ENCODE measurements at regions not wholly inside any gene's neighbourhood (a gene's known extent, or its start where the extent isn't known, plus 50 kb on each side); places are given as distances from the start of the nearest gene placed in this dataset.

GRCh38 chr4:1516881-1517480 lies 110.7 kb upstream of the NKX1-1 start:
- DNase-seq (ENCODE audit: low read depth, low spot score), result no peak
- no peak overlapping the region for H3K4me3 ChIP-seq (ENCODE audit: low read length)

- no peak for DNase-seq (ENCODE audit: low read depth, low spot score)
- H3K4me3 ChIP-seq (ENCODE audit: low read length), result no peak overlapping the region
Observed at GRCh38 chr4:1516261-1516660, 110.0 kb upstream of the NKX1-1 start.

- no peak for DNase-seq (ENCODE audit: low read depth, low spot score)
Observed at GRCh38 chr4:1515763-1516162, 109.5 kb upstream of the NKX1-1 start.

GRCh38 chr4:1515156-1515555 lies 108.9 kb upstream of the NKX1-1 start:
- no peak for DNase-seq (ENCODE audit: low read depth, low spot score)
- no peak overlapping the region for H3K4me3 ChIP-seq (ENCODE audit: low read length)

More at GRCh38 chr4:1515763-1516162, 109.5 kb upstream of the NKX1-1 start:
- no peak overlapping the region for H3K4me3 ChIP-seq (ENCODE audit: low read length)

GRCh38 chr4:1514612-1515011 lies 108.4 kb upstream of the NKX1-1 start:
- DNase-seq (ENCODE audit: low read depth, low spot score), result no peak

GRCh38 chr4:1513936-1514483 lies 107.8 kb upstream of the NKX1-1 start:
- H3K4me3 ChIP-seq (ENCODE audit: low read length), result no peak overlapping the region
- no peak for DNase-seq (ENCODE audit: low read depth, low spot score)

More at GRCh38 chr4:1514612-1515011, 108.4 kb upstream of the NKX1-1 start:
- no peak overlapping the region for H3K4me3 ChIP-seq (ENCODE audit: low read length)

- no peak overlapping the region for H3K4me3 ChIP-seq (ENCODE audit: low read length)
- DNase-seq (ENCODE audit: low read depth, low spot score), result no peak
Observed at GRCh38 chr4:1512738-1513660, 106.8 kb upstream of the NKX1-1 start.

- H3K4me3 ChIP-seq (ENCODE audit: low read length), result no peak overlapping the region
- no peak for DNase-seq (ENCODE audit: low read depth, low spot score)
Observed at GRCh38 chr4:1512051-1512737, 106.0 kb upstream of the NKX1-1 start.

- DNase-seq (ENCODE audit: low read depth, low spot score), result peak; percentile 42
- no peak overlapping the region for H3K4me3 ChIP-seq (ENCODE audit: low read length)
Observed at GRCh38 chr4:1511441-1512041, 105.3 kb upstream of the NKX1-1 start.

DNA sequence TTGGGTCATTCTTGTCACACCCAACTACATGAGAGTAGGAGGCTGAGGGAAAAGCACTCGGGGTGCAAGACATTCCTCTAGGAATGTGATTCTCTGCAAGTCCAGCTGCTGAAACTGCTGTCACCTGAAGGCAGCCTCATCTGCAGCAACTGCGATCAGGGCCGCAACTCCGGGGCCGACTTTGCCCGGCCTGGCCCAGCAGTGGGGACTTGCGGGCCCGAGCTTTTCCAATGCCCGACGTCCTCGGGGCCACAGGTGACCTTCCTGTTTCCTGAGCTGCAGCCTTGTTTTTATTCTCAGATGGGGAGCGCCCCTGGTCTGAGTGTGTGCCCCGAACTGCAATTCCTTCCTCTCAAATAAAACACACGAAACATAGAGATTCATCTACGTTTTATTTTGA lies 104.7 kb upstream of the NKX1-1 start:
- no peak overlapping the region for H3K4me3 ChIP-seq (ENCODE audit: low read length)
- no peak for DNase-seq (ENCODE audit: low read depth, low spot score)

DNA sequence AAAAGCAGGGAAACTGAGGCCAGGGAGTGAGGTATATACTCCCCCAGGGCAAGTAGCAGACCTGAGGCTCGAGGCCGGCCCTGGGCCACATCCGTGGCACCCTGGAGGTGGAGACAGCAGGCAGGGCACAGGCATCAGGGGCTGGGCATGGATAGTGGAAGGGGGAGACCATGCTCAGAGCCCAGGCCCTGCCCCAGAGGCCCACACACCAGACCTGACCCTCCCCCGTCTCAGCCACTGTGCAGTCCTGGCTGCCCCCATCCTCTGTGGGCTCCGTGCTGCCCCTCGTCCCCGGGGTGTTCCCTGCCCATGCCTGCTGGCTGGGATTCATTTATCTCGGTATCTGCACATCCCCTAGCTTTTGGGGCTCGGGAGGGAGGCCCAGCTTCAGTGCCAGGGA lies 103.1 kb upstream of the NKX1-1 start:
- H3K4me3 ChIP-seq (ENCODE audit: low read length), result no peak overlapping the region
- no peak for DNase-seq (ENCODE audit: low read depth, low spot score)

- no peak overlapping the region for H3K4me3 ChIP-seq (ENCODE audit: low read length)
- no peak for DNase-seq (ENCODE audit: low read depth, low spot score)
Observed at GRCh38 chr4:1508161-1509160, 102.2 kb upstream of the NKX1-1 start.

DNA sequence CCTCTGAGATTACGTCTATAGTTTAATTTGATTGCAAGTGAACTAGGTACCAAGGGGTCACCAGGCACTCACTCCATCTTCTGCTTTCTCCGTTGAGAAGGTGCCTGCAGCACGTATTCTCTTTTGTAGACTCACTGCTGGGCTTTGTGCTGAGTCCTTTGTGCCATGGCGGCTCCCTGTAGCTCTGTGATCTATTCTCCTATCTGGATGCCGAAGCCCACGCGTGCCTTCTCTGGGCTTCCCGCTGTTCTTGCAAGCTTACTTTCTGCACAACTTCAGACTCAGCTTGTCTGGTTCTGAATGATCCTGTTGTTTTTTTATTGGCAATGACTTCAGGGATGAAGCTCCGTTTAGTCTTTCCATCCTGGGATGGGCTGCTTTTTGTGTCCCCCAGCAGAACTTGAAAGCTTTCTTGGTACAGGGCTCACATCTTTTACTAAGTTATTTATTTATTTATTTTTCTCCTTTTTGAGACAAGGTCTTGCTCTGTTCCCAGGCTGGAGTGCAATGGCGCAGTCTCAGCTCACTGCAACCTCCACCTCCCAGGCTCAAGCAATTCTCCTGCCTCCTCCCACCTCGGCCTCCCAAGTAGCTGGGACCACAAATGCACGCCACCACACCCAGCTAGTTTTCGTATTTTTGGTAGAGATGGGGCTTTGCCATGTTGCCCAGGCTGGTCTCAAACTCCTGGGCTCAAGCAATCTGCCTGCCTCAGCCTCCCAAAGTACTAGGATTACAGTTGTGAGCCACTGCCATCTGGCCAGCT lies 100.9 kb upstream of the NKX1-1 start:
- H3K4me3 ChIP-seq (ENCODE audit: low read length), result no peak overlapping the region
- DNase-seq (ENCODE audit: low read depth, low spot score), result no peak

GRCh38 chr4:1505511-1506460 lies 99.5 kb upstream of the NKX1-1 start:
- no peak overlapping the region for H3K4me3 ChIP-seq (ENCODE audit: low read length)
- no peak for DNase-seq (ENCODE audit: low read depth, low spot score)

GRCh38 chr4:1504595-1505500 lies 98.6 kb upstream of the NKX1-1 start:
- H3K4me3 ChIP-seq (ENCODE audit: low read length), result no peak overlapping the region
- DNase-seq (ENCODE audit: low read depth, low spot score), result no peak

Data from Jurkat, Clone E6-1 (cell line).